PC-3 (cell line): ENCODE measurements at regions not wholly inside any gene's neighbourhood (a gene's known extent, or its start where the extent isn't known, plus 50 kb on each side); places are given as distances from the start of the nearest gene placed in this dataset.

Experiments used
- ATAC-seq: fragments of 200-7000 bp; cut with Tn5 transposase; 2 replicates; pipeline ENCODE4 v1.9.1; 2020; ENCODE audit warnings: mild to moderate bottlenecking, moderate library complexity
- BruUV-seq: library from RNA; stranded (reverse); fragments of 400-500 nt; replicated peaks from 2 replicates; lab custom pipeline; 2021; lab: Mats Ljungman, UMichigan
- CTCF ChIA-PET: fragments of 300-600 bp; sonication (Branson Sonifier 250); formaldehyde crosslinking; loops from one replicate; lab custom pipeline; 2022; ENCODE audit warnings: antibody characterized with exemption; lab: Charles Lee
- POLR2A ChIA-PET: fragments of 300-600 bp; sonication (Branson Sonifier 250); formaldehyde crosslinking; loops from one replicate; lab custom pipeline; 2022; ENCODE audit warnings: antibody characterized with exemption; ENCODE audit not compliant: unreplicated experiment; lab: Charles Lee
- DNase-seq: peaks from one replicate; pipeline ENCODE4 v3.0.0-alpha.2; 2015
- H2AFZ ChIP-seq: fragments of 300-600 bp; sonication (generic); 2 replicates; pipeline ENCODE4 v1.6.0; 2016; ENCODE audit warnings: antibody characterized with exemption, low read length
- H3F3A ChIP-seq: fragments of 300-600 bp; sonication (generic); one replicate; pipeline ENCODE4 v1.6.0; 2017; ENCODE audit warnings: antibody characterized with exemption, low read length, control low read depth, mild to moderate bottlenecking; ENCODE audit not compliant: unreplicated experiment
- H3K27ac ChIP-seq: fragments of 300-600 bp; sonication (generic); 2 replicates; pipeline ENCODE4 v1.5.1; 2016; ENCODE audit warnings: mild to moderate bottlenecking, low read length
- H3K27me3 ChIP-seq: fragments of 300-600 bp; sonication (generic); 2 replicates; pipeline ENCODE4 v1.6.1; 2016; ENCODE audit warnings: low read length, mixed read lengths
- H3K36me3 ChIP-seq: fragments of 300-600 bp; sonication (generic); 2 replicates; pipeline ENCODE4 v1.6.1; 2016; ENCODE audit warnings: low read depth, mixed run types, low read length, mixed read lengths
- H3K4me1 ChIP-seq: fragments of 300-600 bp; sonication (generic); 2 replicates; pipeline ENCODE4 v1.5.1; 2016; ENCODE audit warnings: low read length; ENCODE audit not compliant: insufficient read depth
- H3K4me2 ChIP-seq: fragments of 300-600 bp; sonication (generic); 2 replicates; pipeline ENCODE4 v1.6.0; 2016; ENCODE audit warnings: low read length
- H3K4me3 ChIP-seq: fragments of 300-600 bp; sonication (generic); 2 replicates; pipeline ENCODE4 v1.5.1; 2016; ENCODE audit warnings: mild to moderate bottlenecking, low read length, mixed read lengths
- H3K79me2 ChIP-seq: fragments of 300-600 bp; sonication (generic); 2 replicates; pipeline ENCODE4 v1.6.1; 2017; ENCODE audit warnings: low read length, mixed read lengths
- H3K9ac ChIP-seq: fragments of 300-600 bp; sonication (generic); 2 replicates; pipeline ENCODE4 v1.6.0; 2016; ENCODE audit warnings: mild to moderate bottlenecking, low read length
- H3K9me2 ChIP-seq: fragments of 300-600 bp; sonication (generic); replicated peaks from 2 replicates; pipeline ENCODE4 v1.6.1; 2016; ENCODE audit warnings: mixed run types, low read length, mixed read lengths
- H3K9me3 ChIP-seq: fragments of 300-600 bp; sonication (generic); 2 replicates; pipeline ENCODE4 v1.6.1; 2016; ENCODE audit warnings: low read length, mixed read lengths
- H4K20me1 ChIP-seq: fragments of 300-600 bp; sonication (generic); 2 replicates; pipeline ENCODE4 v1.6.1; 2016; ENCODE audit warnings: low read length, mixed read lengths
- EZH2 ChIP-seq: fragments of 300-600 bp; sonication (generic); IDR thresholded peaks from one replicate; pipeline ENCODE4 v1.6.1; 2017; ENCODE audit warnings: antibody characterized with exemption, mild to moderate bottlenecking, low read length; ENCODE audit not compliant: unreplicated experiment
- EZH2phosphoT487 ChIP-seq: fragments of 300-600 bp; sonication (generic); IDR thresholded peaks from 2 replicates; pipeline ENCODE4 v1.6.1; 2018; ENCODE audit warnings: mild to moderate bottlenecking, antibody characterized with exemption, low read length, borderline replicate concordance
- intact Hi-C: fragments of 100-400 bp; cut with micrococcal nuclease; formaldehyde crosslinking; loops from 2 replicates; pipeline ENCODE4 v1.9.0; 2023
- TF ChIP-seq, protein P1 (sequence below): fragments of 300-600 bp; sonication (generic); conservative IDR thresholded peaks from 2 replicates; pipeline ENCODE4 v1.5.1; 2017; ENCODE audit warnings: antibody characterized with exemption, low read depth, mild to moderate bottlenecking, low read length

DNA sequence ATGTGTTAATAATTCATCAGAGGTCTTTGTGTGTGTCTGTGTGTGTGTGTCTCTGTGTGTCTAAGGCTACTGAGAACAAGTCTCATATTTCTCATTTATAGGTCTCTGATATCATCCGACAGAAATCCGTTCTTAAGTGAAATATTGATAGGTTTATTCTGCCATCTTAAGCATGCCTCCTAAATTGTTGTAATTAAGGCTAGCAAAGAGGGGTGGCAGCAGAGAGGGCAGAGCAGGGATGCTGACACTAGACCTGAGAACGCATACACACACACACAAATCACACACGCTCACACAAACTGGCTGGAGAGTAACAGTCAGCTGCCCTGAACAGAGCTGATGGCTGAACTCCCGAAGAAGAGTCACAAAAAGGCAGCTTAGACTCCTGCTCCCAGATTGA lies 84.9 kb upstream of the LRFN2 start:
- H3K4me1 ChIP-seq, result no peaks in the 10 kb centered on the region
- H3K27me3 ChIP-seq, result peaks cover 19% of the 10 kb centered on the region; the same call in 1 of the 2 replicates
- CTCF ChIA-PET, result no interaction called here
- no peak overlapping the region for H3K27ac ChIP-seq
- H3F3A ChIP-seq, result no peaks in the 10 kb centered on the region
- no peak for ATAC-seq
- intact Hi-C loops, result no loop called here
- no peak overlapping the region for H3K9ac ChIP-seq
- H3K9me3 ChIP-seq, result no peaks in the 10 kb centered on the region
- no TSS peak for BruUV-seq
- no peak for TF ChIP-seq EZH2
- TF ChIP-seq, protein P1, sequence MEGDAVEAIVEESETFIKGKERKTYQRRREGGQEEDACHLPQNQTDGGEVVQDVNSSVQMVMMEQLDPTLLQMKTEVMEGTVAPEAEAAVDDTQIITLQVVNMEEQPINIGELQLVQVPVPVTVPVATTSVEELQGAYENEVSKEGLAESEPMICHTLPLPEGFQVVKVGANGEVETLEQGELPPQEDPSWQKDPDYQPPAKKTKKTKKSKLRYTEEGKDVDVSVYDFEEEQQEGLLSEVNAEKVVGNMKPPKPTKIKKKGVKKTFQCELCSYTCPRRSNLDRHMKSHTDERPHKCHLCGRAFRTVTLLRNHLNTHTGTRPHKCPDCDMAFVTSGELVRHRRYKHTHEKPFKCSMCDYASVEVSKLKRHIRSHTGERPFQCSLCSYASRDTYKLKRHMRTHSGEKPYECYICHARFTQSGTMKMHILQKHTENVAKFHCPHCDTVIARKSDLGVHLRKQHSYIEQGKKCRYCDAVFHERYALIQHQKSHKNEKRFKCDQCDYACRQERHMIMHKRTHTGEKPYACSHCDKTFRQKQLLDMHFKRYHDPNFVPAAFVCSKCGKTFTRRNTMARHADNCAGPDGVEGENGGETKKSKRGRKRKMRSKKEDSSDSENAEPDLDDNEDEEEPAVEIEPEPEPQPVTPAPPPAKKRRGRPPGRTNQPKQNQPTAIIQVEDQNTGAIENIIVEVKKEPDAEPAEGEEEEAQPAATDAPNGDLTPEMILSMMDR, result no peak
- TF ChIP-seq EZH2phosphoT487, result no peak
- no peaks in the 10 kb centered on the region for H3K36me3 ChIP-seq
- POLR2A ChIA-PET, result no interaction called here
- no peaks in the 10 kb centered on the region for H3K9me2 ChIP-seq
- no peak for DNase-seq
- no peaks in the 10 kb centered on the region for H4K20me1 ChIP-seq
- no peak overlapping the region for H2AFZ ChIP-seq
- H3K4me3 ChIP-seq, result no peak overlapping the region
- H3K79me2 ChIP-seq, result no peaks in the 10 kb centered on the region
- no peak overlapping the region for H3K4me2 ChIP-seq

DNA sequence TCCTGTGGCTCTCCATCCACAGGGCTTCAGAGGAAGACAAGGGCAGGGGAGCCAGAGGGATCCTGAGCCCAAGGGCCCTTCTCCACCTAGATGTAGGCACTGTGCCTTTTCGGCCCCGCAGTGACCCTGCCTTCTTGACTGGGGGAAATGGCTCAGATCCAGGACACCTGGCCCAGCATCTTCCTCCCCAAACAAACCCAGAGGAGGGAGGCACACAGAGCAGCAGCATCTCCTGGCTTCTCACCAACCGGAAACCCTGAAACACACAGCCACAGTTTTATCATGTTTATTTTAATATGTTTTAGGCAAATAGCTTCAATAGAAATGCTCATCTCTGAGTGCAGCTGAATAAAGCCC lies 84.5 kb upstream of the LRFN2 start:
- no peaks in the 10 kb centered on the region for H3K36me3 ChIP-seq
- no peaks in the 10 kb centered on the region for H3K4me1 ChIP-seq
- no peak overlapping the region for H3K4me2 ChIP-seq
- TF ChIP-seq, protein P1, result no peak
- TF ChIP-seq EZH2phosphoT487, result no peak
- no peak for TF ChIP-seq EZH2
- DNase-seq (no peak), ATAC-seq (no peak)
- no peak overlapping the region for H2AFZ ChIP-seq
- ChIA-PET POLR2A (no interaction called here), CTCF (no interaction called here)
- intact Hi-C loops, result no loop called here
- H3K27me3 ChIP-seq, result peaks cover 19% of the 10 kb centered on the region; the same call in 1 of the 2 replicates
- no TSS peak for BruUV-seq
- no peak overlapping the region for H3K9ac ChIP-seq
- no peaks in the 10 kb centered on the region for H3K79me2 ChIP-seq
- no peak overlapping the region for H3K4me3 ChIP-seq
- no peak overlapping the region for H3K27ac ChIP-seq
- no peaks in the 10 kb centered on the region for H3F3A ChIP-seq
- H3K9me2 ChIP-seq, result no peaks in the 10 kb centered on the region
- no peaks in the 10 kb centered on the region for H3K9me3 ChIP-seq
- no peaks in the 10 kb centered on the region for H4K20me1 ChIP-seq

DNA sequence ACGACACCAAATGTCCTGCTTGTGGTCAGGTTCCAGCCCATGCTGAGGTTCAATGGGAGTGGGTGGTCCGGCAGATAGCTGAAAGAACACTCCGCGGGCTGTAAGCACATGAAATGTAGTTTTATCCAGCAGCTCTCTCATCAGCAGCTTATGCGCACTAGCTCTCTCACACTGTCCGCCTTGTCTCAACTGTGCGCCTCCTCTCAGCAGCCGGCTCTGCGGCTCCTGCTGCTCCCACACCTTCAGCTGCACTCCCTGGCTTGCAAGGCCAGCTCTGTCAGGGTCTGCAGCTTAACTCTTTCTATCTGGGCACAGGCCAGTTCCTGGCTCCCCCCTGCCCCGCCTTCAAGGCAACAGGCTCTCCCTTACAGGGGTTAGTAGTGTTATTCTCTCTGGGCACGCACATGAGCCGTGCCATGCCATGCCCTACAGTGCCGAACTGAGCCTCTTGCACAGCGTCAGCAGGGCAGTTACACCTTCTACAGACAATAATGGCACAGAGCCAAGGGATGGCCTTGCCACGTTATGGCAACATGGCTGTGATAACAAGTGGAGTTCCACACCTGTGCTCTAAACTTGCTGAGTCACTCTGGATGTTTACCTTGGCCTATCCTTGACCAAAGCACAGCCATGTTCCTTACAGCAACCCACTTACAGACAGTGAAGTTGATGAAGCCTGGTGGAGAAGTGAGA lies 84.0 kb upstream of the LRFN2 start:
- H3K4me2 ChIP-seq, result no peak overlapping the region
- CTCF ChIA-PET, result no interaction called here
- no peaks in the 10 kb centered on the region for H4K20me1 ChIP-seq
- H3K27ac ChIP-seq, result no peak overlapping the region
- BruUV-seq, result no TSS peak
- no peaks in the 10 kb centered on the region for H3K4me1 ChIP-seq
- ATAC-seq (no peak), DNase-seq (peak; percentile 4)
- POLR2A ChIA-PET, result no interaction called here
- H3K27me3 ChIP-seq, result peaks cover 15% of the 10 kb centered on the region; the same call in 1 of the 2 replicates
- intact Hi-C loops, result no loop called here
- no peak overlapping the region for H3K4me3 ChIP-seq
- H3K9me3 ChIP-seq, result no peaks in the 10 kb centered on the region
- H2AFZ ChIP-seq, result no peak overlapping the region
- no peaks in the 10 kb centered on the region for H3K9me2 ChIP-seq
- H3K79me2 ChIP-seq, result no peaks in the 10 kb centered on the region
- no peaks in the 10 kb centered on the region for H3F3A ChIP-seq
- no peaks in the 10 kb centered on the region for H3K36me3 ChIP-seq
- H3K9ac ChIP-seq, result no peak overlapping the region
- TF ChIP-seq EZH2phosphoT487 (no peak), EZH2 (no peak)
- TF ChIP-seq, protein P1, result no peak
